Activated CD8-positive, alpha-beta T cell treated with anti-CD3 and anti-CD28 coated beads, Interleukin-2, amount 10 ng/mL, durations not matched to agents 7 days and 5 days (primary cell): ENCODE measurements at regions not wholly inside any gene's neighbourhood (a gene's known extent, or its start where the extent isn't known, plus 50 kb on each side); places are given as distances from the start of the nearest gene placed in this dataset.

ENCODE experiments used
- ATAC-seq: fragments of 150-1000 bp; cut with Tn5 transposase; one replicate; pipeline ENCODE4 v1.10.0; 2021; ENCODE audit warnings: moderate library complexity
- CTCF ChIA-PET: fragments of 350-600 bp; sonication (Branson Sonifier 250); formaldehyde crosslinking; loops from one replicate; lab custom pipeline; 2021; ENCODE audit warnings: antibody characterized with exemption; lab: Charles Lee
- POLR2A ChIA-PET: fragments of 350-600 bp; sonication (Branson Sonifier 250); formaldehyde crosslinking; loops from one replicate; lab custom pipeline; 2021; ENCODE audit warnings: antibody characterized with exemption; lab: Charles Lee
- DNase-seq: peaks from one replicate; pipeline ENCODE4 v3.0.0-alpha.2; 2020
- H3K27ac Mint-ChIP-seq: one replicate; pipeline ENCODE4 v1.8.0; 2021; ENCODE audit warnings: mild to moderate bottlenecking, mixed read lengths
- H3K27me3 Mint-ChIP-seq: one replicate; pipeline ENCODE4 v1.8.0; 2021; ENCODE audit warnings: low read depth, mixed read lengths
- H3K36me3 Mint-ChIP-seq: one replicate; pipeline ENCODE4 v1.8.0; 2021; ENCODE audit warnings: low read depth, mixed read lengths
- H3K4me1 Mint-ChIP-seq: one replicate; pipeline ENCODE4 v1.8.0; 2021; ENCODE audit warnings: low read depth, mixed read lengths
- H3K4me3 Mint-ChIP-seq: one replicate; pipeline ENCODE4 v1.8.0; 2021; ENCODE audit warnings: mild to moderate bottlenecking, mixed read lengths
- H3K9me3 Mint-ChIP-seq: one replicate; pipeline ENCODE4 v1.8.0; 2022; ENCODE audit warnings: mixed read lengths; ENCODE audit not compliant: insufficient read depth

DNA sequence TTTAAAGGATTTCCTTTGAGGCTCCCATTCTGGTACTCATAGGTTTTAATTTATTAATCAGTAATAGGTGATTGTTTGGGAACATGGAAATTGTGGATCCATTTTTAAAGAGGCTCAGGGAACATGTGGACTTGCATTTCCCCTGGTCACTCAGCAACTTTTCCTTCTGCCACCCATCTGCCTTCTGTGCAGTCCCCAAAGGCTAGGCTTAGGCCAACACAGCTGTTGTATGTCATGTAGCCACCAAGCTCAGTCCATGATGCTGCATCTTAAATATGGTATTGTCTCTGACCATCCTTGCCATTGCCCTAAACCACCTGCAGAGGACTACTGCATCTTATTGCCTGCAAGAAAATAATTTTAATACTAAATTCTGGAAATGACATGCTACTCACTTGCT is 416.7 kb upstream of the SEMA6D start:
- ATAC-seq, result no peak

DNA sequence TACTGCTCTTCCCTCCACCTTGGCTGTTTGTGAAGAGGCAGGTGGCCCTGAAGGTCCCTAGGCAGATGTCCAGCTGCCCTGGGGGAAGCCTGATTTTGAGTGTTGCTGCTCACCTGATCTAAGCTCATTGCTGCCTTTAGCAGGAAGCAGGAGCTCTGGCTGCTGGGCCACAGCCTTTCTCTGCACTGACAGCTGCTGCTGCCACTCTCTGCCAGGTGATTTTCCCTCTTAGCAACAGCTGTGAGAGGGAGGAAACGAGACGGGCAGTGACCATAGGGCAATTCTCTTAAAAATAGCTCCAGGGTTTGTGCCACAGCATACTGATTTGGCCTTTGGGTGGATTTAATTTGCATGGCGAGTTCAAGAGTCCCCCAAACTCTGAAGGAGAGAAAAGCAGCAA is 415.8 kb upstream of the SEMA6D start:
- CTCF ChIA-PET, result interaction anchor here (0.5 kb wide), 1 partner anchor 422 kb away, joined by 3 read pairs; no protein-coding TSS in a partner anchor
- H3K27me3 Mint-ChIP-seq, result no peaks in the 10 kb centered on the region
- H3K4me1 Mint-ChIP-seq, result no peaks in the 10 kb centered on the region
- H3K36me3 Mint-ChIP-seq, result no peaks in the 10 kb centered on the region
- no peak overlapping the region for H3K4me3 Mint-ChIP-seq
- DNase-seq, result no peak
- POLR2A ChIA-PET, result no interaction called here
- H3K9me3 Mint-ChIP-seq, result no peaks in the 10 kb centered on the region
- H3K27ac Mint-ChIP-seq, result no peak overlapping the region
- no peak for ATAC-seq

More for the DNA sequence above, 416.7 kb upstream of the SEMA6D start:
- Mint-ChIP-seq H3K27me3 (no peaks in the 10 kb centered on the region), H3K4me3 (no peak overlapping the region), H3K9me3 (no peaks in the 10 kb centered on the region), H3K27ac (no peak overlapping the region), H3K36me3 (no peaks in the 10 kb centered on the region), H3K4me1 (no peaks in the 10 kb centered on the region)
- ChIA-PET CTCF (no interaction called here), POLR2A (no interaction called here)
- no peak for DNase-seq

DNA sequence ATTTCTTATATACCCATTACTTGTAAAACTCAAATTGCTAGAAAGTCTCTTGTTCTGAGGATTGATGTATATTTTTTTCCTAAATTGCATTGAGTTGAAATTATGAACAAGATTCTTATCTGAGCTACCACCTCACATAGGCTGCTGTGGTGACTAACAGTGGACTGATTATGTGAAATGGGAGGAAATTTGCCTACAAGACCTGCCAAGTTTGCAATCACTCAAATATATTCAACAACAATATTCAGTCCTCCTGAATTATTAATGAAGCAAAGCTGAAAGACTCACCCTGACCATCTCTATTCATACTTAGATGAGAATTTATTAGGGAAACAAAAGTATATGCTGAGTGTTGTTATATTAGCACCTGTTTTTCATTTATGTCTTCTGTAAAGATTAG is 412.6 kb upstream of the SEMA6D start:
- Mint-ChIP-seq H3K4me1 (no peaks in the 10 kb centered on the region), H3K27ac (no peak overlapping the region), H3K9me3 (no peaks in the 10 kb centered on the region), H3K4me3 (no peak overlapping the region), H3K36me3 (no peaks in the 10 kb centered on the region), H3K27me3 (no peaks in the 10 kb centered on the region)
- DNase-seq (no peak), ATAC-seq (no peak)
- CTCF ChIA-PET, result no interaction called here
- POLR2A ChIA-PET, result interaction anchor here (0.7 kb wide), 1 partner anchor 979 kb away, joined by 3 read pairs; no protein-coding TSS in a partner anchor

DNA sequence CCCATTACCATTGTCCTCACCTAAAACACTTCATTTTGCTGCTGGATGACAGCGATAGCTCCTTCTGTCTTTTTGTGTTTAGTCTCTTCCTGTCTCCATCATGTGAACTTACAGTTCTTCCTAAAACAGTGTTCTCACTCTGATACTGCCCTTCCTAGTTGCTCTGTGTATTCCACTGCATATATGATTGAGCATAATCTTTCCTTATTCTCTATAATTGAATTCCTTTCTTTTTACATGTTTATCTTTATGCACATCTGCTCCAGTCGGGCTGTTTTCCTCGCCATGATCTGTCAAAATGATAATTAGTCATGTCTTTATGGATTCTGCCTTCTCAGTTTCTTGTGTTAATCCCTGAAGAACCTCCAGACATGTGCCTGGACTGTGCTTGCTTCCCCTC is 405.1 kb upstream of the SEMA6D start:
- no peaks in the 10 kb centered on the region for H3K4me1 Mint-ChIP-seq
- ChIA-PET POLR2A (no interaction called here), CTCF (no interaction called here)
- no peak overlapping the region for H3K4me3 Mint-ChIP-seq
- no peaks in the 10 kb centered on the region for H3K27me3 Mint-ChIP-seq
- no peaks in the 10 kb centered on the region for H3K36me3 Mint-ChIP-seq
- ATAC-seq, result no peak
- DNase-seq, result no peak
- H3K27ac Mint-ChIP-seq, result no peak overlapping the region
- H3K9me3 Mint-ChIP-seq, result no peaks in the 10 kb centered on the region

DNA sequence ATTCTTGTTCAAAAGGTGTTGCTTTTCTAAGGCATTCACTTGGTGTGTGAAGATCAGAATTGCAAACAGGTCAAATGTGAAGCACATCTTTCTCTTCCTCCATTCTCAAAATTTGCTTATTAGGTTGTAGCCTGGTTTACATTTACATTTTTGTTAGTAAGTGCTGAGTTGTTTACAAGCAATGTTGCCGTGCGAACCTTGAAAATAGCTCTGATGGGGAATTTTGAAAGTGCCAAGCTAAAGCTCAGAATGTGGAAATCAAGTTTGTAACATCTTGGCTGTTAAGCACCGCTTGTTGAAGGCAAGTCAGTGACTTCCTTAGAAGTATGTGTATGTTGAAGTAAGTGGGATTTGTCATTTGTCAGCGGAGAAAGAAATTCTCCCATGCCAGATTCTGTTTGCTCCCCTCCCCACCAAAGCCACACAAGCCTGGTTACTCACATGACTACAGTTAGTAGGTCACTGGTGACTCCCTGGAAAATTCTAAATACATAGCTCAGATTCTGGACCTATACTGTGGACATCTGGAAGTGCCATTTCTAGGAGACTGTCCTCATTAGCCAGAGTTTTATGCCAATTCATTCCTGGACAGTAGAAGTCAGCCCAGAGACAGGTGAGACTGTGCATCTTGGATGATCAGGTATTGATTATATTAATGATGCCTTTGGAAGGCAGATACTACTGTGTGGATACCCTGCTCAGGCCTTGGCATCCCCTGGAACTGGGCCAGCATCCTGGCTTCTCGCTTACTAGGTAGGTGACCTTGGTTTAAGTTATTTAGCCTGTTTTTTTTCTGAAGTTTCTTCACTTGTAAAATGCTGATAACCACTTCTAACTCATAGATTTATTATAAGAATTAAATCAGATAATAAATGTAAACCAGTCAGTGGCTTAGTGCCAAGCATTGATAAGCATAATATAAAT is 390.6 kb upstream of the SEMA6D start:
- ATAC-seq, result no peak
- DNase-seq, result no peak
- H3K4me3 Mint-ChIP-seq, result no peak overlapping the region
- no peaks in the 10 kb centered on the region for H3K36me3 Mint-ChIP-seq
- H3K9me3 Mint-ChIP-seq, result no peaks in the 10 kb centered on the region
- no peaks in the 10 kb centered on the region for H3K27me3 Mint-ChIP-seq
- ChIA-PET POLR2A (no interaction called here), CTCF (no interaction called here)
- no peak overlapping the region for H3K27ac Mint-ChIP-seq
- H3K4me1 Mint-ChIP-seq, result no peaks in the 10 kb centered on the region

DNA sequence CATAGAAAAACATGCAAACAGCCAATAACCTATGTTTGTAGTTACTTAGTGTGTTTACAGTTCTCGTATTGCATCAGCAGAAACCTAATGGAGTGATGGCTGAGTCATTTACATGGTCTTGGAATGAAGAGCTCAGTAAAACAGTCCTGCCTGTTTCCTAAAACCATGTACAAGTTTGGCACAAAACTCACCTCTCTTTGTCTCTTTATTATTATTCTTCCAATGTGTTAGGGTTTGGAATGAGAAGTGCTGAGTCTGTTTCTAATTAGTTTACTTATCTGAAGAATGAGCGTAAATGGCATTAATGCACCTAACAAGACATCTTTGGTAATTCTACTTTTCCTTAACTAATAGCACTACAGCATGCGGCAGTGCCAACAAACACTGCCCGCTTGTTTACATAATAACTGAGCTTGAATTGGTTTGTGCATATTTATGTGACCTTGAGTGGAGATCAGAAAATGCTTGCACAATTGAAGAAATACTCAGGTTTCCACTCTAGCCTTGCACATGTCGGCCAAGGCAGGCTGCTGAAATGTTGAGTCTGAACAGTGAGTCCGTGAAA is 385.4 kb upstream of the SEMA6D start:
- no peak overlapping the region for H3K27ac Mint-ChIP-seq
- ChIA-PET POLR2A (no interaction called here), CTCF (no interaction called here)
- H3K4me1 Mint-ChIP-seq, result no peaks in the 10 kb centered on the region
- ATAC-seq (no peak), DNase-seq (no peak)
- H3K36me3 Mint-ChIP-seq, result no peaks in the 10 kb centered on the region
- H3K9me3 Mint-ChIP-seq, result no peaks in the 10 kb centered on the region
- no peak overlapping the region for H3K4me3 Mint-ChIP-seq
- H3K27me3 Mint-ChIP-seq, result no peaks in the 10 kb centered on the region

DNA sequence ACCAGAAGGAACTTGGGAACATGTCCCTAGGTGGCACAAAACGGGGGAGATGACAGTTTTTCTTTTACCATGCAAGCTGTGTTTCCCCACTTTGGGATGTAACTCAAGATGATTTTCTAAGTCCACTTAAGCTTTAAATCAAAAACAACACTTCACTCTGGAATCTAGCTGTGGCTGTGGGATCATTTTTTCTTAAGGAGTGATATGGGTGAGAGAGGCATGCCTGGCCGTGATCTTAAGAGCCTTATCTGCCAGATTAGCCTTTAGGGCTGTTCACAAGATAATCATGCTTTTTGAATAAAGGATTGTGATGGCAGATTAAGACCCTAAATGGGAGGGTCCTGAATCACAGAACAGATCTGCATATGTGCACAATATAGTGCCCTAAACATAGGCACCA is 384.8 kb upstream of the SEMA6D start:
- ChIA-PET CTCF (no interaction called here), POLR2A (no interaction called here)
- no peak for ATAC-seq
- H3K9me3 Mint-ChIP-seq, result no peaks in the 10 kb centered on the region
- no peak overlapping the region for H3K27ac Mint-ChIP-seq
- no peaks in the 10 kb centered on the region for H3K4me1 Mint-ChIP-seq
- no peaks in the 10 kb centered on the region for H3K27me3 Mint-ChIP-seq
- H3K4me3 Mint-ChIP-seq, result no peak overlapping the region
- no peaks in the 10 kb centered on the region for H3K36me3 Mint-ChIP-seq
- no peak for DNase-seq

DNA sequence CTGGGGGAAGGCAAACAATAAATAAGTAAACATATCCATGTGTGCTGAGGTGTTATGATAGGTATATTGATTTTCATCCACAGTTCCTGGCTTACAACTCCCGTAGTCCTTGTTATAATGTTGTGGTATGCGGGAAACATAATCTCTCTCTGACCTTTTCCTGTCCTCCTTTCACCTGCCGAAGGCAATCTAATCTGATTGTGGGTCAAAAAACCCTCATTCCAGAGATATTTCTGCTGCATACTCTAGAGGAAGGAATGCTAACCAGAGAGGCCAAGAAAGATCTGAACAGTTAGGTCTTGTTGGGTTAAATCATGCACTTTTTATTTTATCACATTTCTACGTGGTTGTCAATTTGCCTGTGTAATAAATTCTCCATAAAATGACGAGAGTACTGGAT is 383.6 kb upstream of the SEMA6D start:
- POLR2A ChIA-PET, result no interaction called here
- no peak for DNase-seq

DNA sequence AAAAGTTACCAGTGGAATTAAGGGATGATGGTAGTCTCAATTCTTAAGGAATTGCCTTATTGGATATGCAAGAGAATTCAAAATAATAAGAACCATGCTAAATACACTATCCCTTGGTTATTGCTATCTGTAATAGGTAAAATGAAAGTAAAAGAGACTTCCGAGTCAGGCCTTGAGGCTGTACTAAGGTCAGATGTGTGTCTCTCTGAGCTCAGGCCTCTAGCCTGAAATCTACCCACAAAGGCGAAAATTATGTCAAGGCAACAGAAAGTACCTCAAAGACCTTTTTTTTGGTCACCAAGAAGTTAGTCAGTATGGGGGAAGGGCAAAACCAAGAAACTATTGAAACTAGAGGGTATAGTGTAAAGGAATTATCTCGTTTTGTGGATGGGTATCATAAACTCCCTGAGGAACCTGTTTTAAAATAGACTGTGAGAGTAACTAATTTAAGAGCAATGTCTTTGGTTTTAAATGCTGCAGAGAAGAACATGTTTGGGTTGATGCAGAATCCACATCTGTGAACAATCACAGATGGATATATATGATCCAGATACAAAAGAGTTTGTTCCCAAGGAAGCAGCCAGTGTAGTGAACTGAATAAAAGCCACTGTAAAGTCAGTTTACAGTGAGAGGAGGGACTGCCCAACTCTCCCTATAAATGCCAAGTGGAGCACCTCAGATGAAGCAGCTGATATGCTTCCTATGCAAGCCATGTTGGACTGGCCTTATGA is 382.3 kb upstream of the SEMA6D start:
- Mint-ChIP-seq H3K27ac (no peak overlapping the region), H3K36me3 (no peaks in the 10 kb centered on the region), H3K4me1 (no peaks in the 10 kb centered on the region), H3K4me3 (no peak overlapping the region), H3K27me3 (no peaks in the 10 kb centered on the region), H3K9me3 (no peaks in the 10 kb centered on the region)
- no peak for ATAC-seq
- ChIA-PET POLR2A (no interaction called here), CTCF (no interaction called here)
- no peak for DNase-seq

More for the DNA sequence above, 383.6 kb upstream of the SEMA6D start:
- H3K4me3 Mint-ChIP-seq, result no peak overlapping the region
- no peaks in the 10 kb centered on the region for H3K36me3 Mint-ChIP-seq
- H3K4me1 Mint-ChIP-seq, result no peaks in the 10 kb centered on the region
- CTCF ChIA-PET, result no interaction called here
- no peaks in the 10 kb centered on the region for H3K27me3 Mint-ChIP-seq
- no peak overlapping the region for H3K27ac Mint-ChIP-seq
- ATAC-seq, result no peak
- H3K9me3 Mint-ChIP-seq, result no peaks in the 10 kb centered on the region

DNA sequence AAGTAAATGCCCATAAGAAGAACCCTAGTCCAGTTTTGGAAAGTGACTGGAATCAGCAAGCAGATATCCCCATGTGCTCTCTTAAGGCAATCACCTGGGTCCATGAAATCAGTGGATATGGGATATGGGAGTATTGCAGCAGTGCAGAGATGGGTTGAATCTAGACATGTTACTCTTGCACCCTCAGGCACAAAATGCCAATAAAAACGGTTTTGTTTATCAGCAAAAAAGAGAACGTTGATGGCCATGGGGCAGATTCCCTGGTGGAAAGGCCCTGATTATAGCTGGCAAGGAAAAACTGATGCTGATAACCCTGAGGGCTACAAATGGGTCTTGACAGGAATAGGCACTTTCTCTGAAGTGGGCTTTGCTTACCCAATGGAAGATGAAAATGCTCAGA is 380.2 kb upstream of the SEMA6D start:
- ATAC-seq (no peak), DNase-seq (no peak)
- Mint-ChIP-seq H3K27ac (no peak overlapping the region), H3K27me3 (no peaks in the 10 kb centered on the region), H3K4me1 (no peaks in the 10 kb centered on the region), H3K36me3 (no peaks in the 10 kb centered on the region), H3K9me3 (no peaks in the 10 kb centered on the region), H3K4me3 (no peak overlapping the region)
- POLR2A ChIA-PET, result no interaction called here
- CTCF ChIA-PET, result no interaction called here

DNA sequence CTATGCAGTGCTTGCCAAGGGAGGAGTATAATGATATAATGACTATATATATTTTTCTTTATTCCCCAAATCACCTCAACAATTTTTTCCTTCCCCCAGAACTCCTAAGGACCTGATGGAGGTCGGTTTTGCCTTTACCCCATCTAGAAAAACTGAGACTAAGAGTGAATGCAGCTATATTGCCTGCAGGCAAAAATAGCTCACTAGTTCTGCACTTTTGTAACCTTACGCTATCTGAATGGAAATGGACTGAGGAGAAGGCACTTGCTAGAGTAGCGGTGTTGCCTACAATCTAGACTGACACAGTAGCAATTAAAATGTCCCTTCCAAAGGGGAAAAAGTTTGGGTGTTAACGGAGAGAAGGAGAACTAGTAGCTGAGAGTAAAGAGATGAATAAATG is 379.5 kb upstream of the SEMA6D start:
- H3K27ac Mint-ChIP-seq, result no peak overlapping the region
- POLR2A ChIA-PET, result no interaction called here
- DNase-seq (no peak), ATAC-seq (no peak)
- no peaks in the 10 kb centered on the region for H3K27me3 Mint-ChIP-seq
- CTCF ChIA-PET, result no interaction called here
- H3K36me3 Mint-ChIP-seq, result no peaks in the 10 kb centered on the region
- no peaks in the 10 kb centered on the region for H3K9me3 Mint-ChIP-seq
- no peaks in the 10 kb centered on the region for H3K4me1 Mint-ChIP-seq
- H3K4me3 Mint-ChIP-seq, result no peak overlapping the region

DNA sequence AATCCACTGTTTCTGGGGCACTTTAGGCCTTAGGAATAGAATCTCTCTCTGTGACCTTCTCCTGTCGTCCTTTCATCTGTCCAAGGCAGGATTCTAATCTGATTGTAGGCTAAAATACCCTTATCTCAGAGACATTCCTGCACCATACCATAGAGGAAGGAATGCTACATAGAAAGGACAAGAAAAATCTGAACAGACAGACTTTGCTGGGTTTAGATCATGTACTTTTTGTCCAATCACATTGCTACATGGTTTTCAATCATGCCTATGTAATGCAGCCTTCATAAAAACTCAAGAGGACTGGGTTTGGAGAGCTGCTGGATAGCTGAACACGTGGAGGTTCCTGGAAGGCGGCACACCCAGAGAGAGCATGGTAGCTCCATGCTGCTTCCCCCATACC is 378.5 kb upstream of the SEMA6D start:
- ATAC-seq (no peak), DNase-seq (no peak)
- Mint-ChIP-seq H3K4me3 (no peak overlapping the region), H3K27me3 (no peaks in the 10 kb centered on the region), H3K36me3 (no peaks in the 10 kb centered on the region), H3K4me1 (no peaks in the 10 kb centered on the region), H3K9me3 (no peaks in the 10 kb centered on the region), H3K27ac (no peak overlapping the region)
- ChIA-PET POLR2A (no interaction called here), CTCF (no interaction called here)
